SK-N-SH treated with all-trans-retinoic acid at 6 μM for 48 hours (cell line): ENCODE measurements at regions not wholly inside any gene's neighbourhood (a gene's known extent, or its start where the extent isn't known, plus 50 kb on each side); places are given as distances from the start of the nearest gene placed in this dataset.

Experiments
- ATAC-seq: fragments of 200-7000 bp; cut with Tn5 transposase; 3 replicates; pipeline ENCODE4 v1.9.1; 2020; ENCODE audit warnings: mild to moderate bottlenecking, moderate library complexity
- ARNTL ChIP-seq: fragments of 450-650 bp; formaldehyde crosslinking; IDR thresholded peaks from 2 replicates; pipeline ENCODE4 v1.5.0; 2020; ENCODE audit warnings: low read depth, mild to moderate bottlenecking, moderate library complexity, borderline replicate concordance
- BACH2 ChIP-seq: fragments of 250-450 bp; sonication (Bioruptor Pico); IDR thresholded peaks from 2 replicates; pipeline ENCODE4 v1.9.0; 2021; ENCODE audit warnings: mild to moderate bottlenecking, borderline replicate concordance
- CSDC2 ChIP-seq: fragments of 250-450 bp; sonication (Bioruptor Pico); IDR thresholded peaks from 2 replicates; pipeline ENCODE4 v1.5.0; 2020; ENCODE audit warnings: mild to moderate bottlenecking, moderate library complexity
- ESRRG ChIP-seq: fragments of 250-450 bp; sonication (Bioruptor Pico); IDR thresholded peaks from 2 replicates; pipeline ENCODE4 v1.6.1; 2021; ENCODE audit warnings: mild to moderate bottlenecking
- GLIS3 ChIP-seq: fragments of 250-450 bp; sonication (Bioruptor Pico); IDR thresholded peaks from 2 replicates; pipeline ENCODE4 v1.5.0; 2020; ENCODE audit warnings: mild to moderate bottlenecking, moderate library complexity
- ISL1 ChIP-seq: fragments of 250-450 bp; sonication (Bioruptor Pico); IDR thresholded peaks from 2 replicates; pipeline ENCODE4 v2.1.2; 2022; ENCODE audit warnings: mild to moderate bottlenecking, moderate library complexity
- OSR1 ChIP-seq: fragments of 250-450 bp; sonication (Bioruptor Pico); IDR thresholded peaks from 2 replicates; pipeline ENCODE4 v1.8.0; 2022; ENCODE audit warnings: moderate library complexity, mild to moderate bottlenecking, inconsistent platforms
- PPARA ChIP-seq: fragments of 250-450 bp; sonication (Bioruptor Pico); IDR thresholded peaks from 2 replicates; pipeline ENCODE4 v1.5.0; 2020; ENCODE audit warnings: mild to moderate bottlenecking, borderline replicate concordance
- RARB ChIP-seq: fragments of 250-450 bp; sonication (Bioruptor Pico); IDR thresholded peaks from 2 replicates; pipeline ENCODE4 v1.8.0; 2021; ENCODE audit warnings: mild to moderate bottlenecking, moderate library complexity
- SNAI2 ChIP-seq: fragments of 250-450 bp; sonication (Bioruptor Pico); IDR thresholded peaks from 2 replicates; pipeline ENCODE4 v1.5.0; 2020; ENCODE audit warnings: mild to moderate bottlenecking, moderate library complexity
- TCF4 ChIP-seq: fragments of 250-450 bp; sonication (Bioruptor Pico); IDR thresholded peaks from 2 replicates; pipeline ENCODE4 v1.8.0; 2021; ENCODE audit warnings: mild to moderate bottlenecking, moderate library complexity, borderline replicate concordance
- ZFP3 ChIP-seq: fragments of 250-450 bp; sonication (Bioruptor Pico); IDR thresholded peaks from 2 replicates; pipeline ENCODE4 v1.5.0; 2020; ENCODE audit warnings: mild to moderate bottlenecking, moderate library complexity
- ZFP30 ChIP-seq: fragments of 450-650 bp; formaldehyde crosslinking; IDR thresholded peaks from 2 replicates; pipeline ENCODE4 v1.5.0; 2022; ENCODE audit warnings: mild to moderate bottlenecking, moderate library complexity
- ZNF565 ChIP-seq: fragments of 450-650 bp; formaldehyde crosslinking; conservative IDR thresholded peaks from 2 replicates; pipeline ENCODE4 v1.5.0; 2020; ENCODE audit warnings: low read depth, mild to moderate bottlenecking, moderate library complexity
- ZNF70 ChIP-seq: fragments of 450-650 bp; formaldehyde crosslinking; IDR thresholded peaks from 2 replicates; pipeline ENCODE4 v1.5.0; 2020; ENCODE audit warnings: mild to moderate bottlenecking, moderate library complexity
- ZNF8 ChIP-seq: fragments of 450-650 bp; formaldehyde crosslinking; IDR thresholded peaks from 2 replicates; pipeline ENCODE4 v1.5.0; 2020; ENCODE audit warnings: mild to moderate bottlenecking, moderate library complexity
- TF ChIP-seq, protein P1 (sequence below): fragments of 250-450 bp; sonication (Bioruptor Pico); IDR thresholded peaks from 2 replicates; pipeline ENCODE4 v1.8.0; 2020; ENCODE audit warnings: mild to moderate bottlenecking, moderate library complexity, borderline replicate concordance
- TF ChIP-seq, protein P2 (sequence below): fragments of 250-450 bp; sonication (Bioruptor Pico); IDR thresholded peaks from 2 replicates; pipeline ENCODE4 v1.5.0; 2020; ENCODE audit warnings: mild to moderate bottlenecking, moderate library complexity
- TF ChIP-seq, protein P3 (sequence below): fragments of 250-450 bp; sonication (Bioruptor Pico); IDR thresholded peaks from 2 replicates; pipeline ENCODE4 v1.5.1; 2021; ENCODE audit warnings: mild to moderate bottlenecking, moderate library complexity
- TF ChIP-seq, protein P4 (sequence below): fragments of 250-450 bp; sonication (Bioruptor Pico); IDR thresholded peaks from 2 replicates; pipeline ENCODE4 v1.5.1; 2020; ENCODE audit warnings: low read depth, mild to moderate bottlenecking, moderate library complexity
- TF ChIP-seq, protein P5 (sequence below): fragments of 250-450 bp; sonication (Bioruptor Pico); IDR thresholded peaks from 2 replicates; pipeline ENCODE4 v1.8.0; 2021; ENCODE audit warnings: low read depth, mild to moderate bottlenecking, moderate library complexity, borderline replicate concordance

DNA sequence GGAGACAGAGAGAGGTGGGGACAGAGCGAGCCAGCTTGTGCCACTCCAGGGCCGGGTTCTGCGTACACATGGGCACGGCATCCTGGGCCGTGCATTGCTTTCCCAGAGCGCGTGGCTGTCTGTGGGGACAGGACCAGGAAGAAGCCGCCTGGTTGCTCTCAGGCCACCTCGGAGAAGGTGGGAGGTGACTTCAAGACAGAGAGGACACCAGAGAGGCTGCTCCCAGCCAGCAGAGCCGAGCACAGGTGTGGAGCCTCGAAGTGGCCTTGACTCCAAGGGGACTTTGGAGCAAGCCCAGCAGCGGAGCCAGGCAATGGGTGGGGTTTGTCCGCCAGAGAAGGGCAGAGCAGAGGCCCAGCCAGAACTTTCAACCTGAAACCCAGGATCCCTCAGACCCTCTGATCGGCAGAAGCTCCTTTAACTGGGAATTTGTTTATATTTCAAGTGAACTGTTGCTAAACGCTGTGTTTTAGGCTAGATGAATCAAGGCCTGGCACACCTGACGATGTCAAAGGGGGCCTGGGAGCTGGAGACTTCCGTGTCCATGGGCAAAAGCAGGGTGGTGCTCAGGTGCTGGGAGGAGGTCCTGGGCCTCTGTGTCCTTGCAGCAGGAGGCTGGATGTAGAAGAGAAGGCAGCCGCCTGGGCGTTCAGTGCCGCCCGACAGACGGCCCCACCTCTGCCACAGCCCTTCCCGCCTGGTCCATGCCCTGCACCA is 262.1 kb downstream of the DLL1 start:
- ATAC-seq = no peak
- no peak for TF ChIP-seq SNAI2
- TF ChIP-seq, all 23 proteins: peak for 0

DNA sequence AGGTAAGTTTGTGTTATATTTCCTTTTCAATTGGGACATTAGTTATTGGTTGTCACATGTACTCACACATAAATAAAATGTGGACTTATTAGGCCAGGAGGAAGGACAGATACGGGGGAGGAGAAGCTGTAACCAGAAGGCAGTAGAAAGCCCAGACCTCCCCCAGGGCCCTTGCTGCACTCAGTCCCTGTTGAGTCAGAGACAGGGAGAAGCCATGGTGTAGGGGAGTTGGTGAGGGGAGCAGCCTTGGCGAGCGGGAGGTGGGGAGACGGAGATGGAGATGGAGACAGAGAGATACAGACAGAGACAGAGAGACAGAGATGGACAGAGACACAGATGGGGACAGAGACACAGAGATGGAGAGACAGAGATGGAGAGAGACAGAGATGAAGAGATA is 263.2 kb downstream of the DLL1 start:
- no peak for ATAC-seq
- TF ChIP-seq GLIS3 (CRISPR knock-in tag) (no peak), SNAI2 (no peak), PPARA (CRISPR knock-in tag) (no peak), ZNF8 (CRISPR knock-in tag) (no peak), TCF4 (CRISPR knock-in tag) (no peak), OSR1 (no peak), ZNF70 (CRISPR knock-in tag) (no peak), ARNTL (CRISPR knock-in tag) (no peak), CSDC2 (no peak), ZFP3 (CRISPR knock-in tag) (no peak), BACH2 (CRISPR knock-in tag) (no peak), ESRRG (no peak)
- TF ChIP-seq, protein P1, sequence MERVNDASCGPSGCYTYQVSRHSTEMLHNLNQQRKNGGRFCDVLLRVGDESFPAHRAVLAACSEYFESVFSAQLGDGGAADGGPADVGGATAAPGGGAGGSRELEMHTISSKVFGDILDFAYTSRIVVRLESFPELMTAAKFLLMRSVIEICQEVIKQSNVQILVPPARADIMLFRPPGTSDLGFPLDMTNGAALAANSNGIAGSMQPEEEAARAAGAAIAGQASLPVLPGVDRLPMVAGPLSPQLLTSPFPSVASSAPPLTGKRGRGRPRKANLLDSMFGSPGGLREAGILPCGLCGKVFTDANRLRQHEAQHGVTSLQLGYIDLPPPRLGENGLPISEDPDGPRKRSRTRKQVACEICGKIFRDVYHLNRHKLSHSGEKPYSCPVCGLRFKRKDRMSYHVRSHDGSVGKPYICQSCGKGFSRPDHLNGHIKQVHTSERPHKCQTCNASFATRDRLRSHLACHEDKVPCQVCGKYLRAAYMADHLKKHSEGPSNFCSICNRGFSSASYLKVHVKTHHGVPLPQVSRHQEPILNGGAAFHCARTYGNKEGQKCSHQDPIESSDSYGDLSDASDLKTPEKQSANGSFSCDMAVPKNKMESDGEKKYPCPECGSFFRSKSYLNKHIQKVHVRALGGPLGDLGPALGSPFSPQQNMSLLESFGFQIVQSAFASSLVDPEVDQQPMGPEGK (CRISPR knock-in tag) = no peak
- TF ChIP-seq, protein P2, sequence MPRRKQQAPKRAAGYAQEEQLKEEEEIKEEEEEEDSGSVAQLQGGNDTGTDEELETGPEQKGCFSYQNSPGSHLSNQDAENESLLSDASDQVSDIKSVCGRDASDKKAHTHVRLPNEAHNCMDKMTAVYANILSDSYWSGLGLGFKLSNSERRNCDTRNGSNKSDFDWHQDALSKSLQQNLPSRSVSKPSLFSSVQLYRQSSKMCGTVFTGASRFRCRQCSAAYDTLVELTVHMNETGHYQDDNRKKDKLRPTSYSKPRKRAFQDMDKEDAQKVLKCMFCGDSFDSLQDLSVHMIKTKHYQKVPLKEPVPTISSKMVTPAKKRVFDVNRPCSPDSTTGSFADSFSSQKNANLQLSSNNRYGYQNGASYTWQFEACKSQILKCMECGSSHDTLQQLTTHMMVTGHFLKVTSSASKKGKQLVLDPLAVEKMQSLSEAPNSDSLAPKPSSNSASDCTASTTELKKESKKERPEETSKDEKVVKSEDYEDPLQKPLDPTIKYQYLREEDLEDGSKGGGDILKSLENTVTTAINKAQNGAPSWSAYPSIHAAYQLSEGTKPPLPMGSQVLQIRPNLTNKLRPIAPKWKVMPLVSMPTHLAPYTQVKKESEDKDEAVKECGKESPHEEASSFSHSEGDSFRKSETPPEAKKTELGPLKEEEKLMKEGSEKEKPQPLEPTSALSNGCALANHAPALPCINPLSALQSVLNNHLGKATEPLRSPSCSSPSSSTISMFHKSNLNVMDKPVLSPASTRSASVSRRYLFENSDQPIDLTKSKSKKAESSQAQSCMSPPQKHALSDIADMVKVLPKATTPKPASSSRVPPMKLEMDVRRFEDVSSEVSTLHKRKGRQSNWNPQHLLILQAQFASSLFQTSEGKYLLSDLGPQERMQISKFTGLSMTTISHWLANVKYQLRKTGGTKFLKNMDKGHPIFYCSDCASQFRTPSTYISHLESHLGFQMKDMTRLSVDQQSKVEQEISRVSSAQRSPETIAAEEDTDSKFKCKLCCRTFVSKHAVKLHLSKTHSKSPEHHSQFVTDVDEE (CRISPR knock-in tag) = no peak
- TF ChIP-seq, protein P3, sequence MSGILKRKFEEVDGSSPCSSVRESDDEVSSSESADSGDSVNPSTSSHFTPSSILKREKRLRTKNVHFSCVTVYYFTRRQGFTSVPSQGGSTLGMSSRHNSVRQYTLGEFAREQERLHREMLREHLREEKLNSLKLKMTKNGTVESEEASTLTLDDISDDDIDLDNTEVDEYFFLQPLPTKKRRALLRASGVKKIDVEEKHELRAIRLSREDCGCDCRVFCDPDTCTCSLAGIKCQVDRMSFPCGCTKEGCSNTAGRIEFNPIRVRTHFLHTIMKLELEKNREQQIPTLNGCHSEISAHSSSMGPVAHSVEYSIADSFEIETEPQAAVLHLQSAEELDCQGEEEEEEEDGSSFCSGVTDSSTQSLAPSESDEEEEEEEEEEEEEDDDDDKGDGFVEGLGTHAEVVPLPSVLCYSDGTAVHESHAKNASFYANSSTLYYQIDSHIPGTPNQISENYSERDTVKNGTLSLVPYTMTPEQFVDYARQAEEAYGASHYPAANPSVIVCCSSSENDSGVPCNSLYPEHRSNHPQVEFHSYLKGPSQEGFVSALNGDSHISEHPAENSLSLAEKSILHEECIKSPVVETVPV (CRISPR knock-in tag) = no peak
- TF ChIP-seq, protein P4, sequence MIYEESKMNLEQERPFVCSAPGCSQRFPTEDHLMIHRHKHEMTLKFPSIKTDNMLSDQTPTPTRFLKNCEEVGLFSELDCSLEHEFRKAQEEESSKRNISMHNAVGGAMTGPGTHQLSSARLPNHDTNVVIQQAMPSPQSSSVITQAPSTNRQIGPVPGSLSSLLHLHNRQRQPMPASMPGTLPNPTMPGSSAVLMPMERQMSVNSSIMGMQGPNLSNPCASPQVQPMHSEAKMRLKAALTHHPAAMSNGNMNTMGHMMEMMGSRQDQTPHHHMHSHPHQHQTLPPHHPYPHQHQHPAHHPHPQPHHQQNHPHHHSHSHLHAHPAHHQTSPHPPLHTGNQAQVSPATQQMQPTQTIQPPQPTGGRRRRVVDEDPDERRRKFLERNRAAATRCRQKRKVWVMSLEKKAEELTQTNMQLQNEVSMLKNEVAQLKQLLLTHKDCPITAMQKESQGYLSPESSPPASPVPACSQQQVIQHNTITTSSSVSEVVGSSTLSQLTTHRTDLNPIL (CRISPR knock-in tag) = no peak

DNA sequence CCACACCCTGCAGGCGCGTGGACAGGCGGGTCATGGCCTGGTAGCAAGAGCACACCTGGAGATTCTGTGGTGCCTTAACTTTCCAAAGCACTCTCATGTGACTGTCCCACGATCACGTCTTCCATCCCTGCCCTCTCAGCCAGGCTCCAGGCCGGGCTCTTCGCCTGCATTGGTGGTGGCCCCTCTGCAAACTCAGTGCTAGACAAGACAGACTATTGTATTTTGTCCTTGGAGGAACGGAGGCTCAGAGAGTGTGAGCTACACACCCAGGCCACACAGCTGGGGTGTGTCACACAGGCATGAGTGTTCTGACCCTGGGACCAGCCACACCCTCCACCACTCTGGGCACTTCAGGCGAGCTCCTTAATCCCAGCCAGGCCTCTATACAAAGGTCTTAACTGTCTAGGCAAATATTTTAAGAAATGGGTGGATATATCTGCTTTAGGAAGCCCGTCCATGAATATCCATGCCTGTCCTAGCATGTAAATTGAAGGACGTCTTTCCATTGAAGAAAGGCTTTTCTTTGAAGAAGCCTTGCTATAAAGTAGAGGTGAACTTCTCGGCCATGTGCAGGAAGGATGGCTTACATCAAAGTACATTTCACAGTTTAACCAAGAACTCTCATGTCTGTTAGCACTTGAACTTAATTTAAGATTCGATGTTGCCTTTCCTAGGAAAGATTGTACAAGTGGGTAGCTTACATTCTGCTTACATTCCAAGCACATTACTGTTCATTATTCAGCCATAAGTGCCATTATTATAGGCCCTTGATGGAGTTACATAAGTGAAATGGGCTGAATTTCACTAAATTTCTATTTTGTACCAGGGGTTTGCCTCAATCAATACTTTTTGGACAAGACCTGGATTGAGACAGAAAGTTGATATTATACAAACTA is 263.9 kb downstream of the DLL1 start:
- no peak for TF ChIP-seq ESRRG
- TF ChIP-seq ZFP30 (CRISPR knock-in tag) = no peak
- TF ChIP-seq, protein P2 (CRISPR knock-in tag) = no peak
- TF ChIP-seq OSR1 = no peak
- TF ChIP-seq TCF4 (CRISPR knock-in tag) = no peak
- no peak for TF ChIP-seq ZNF565
- no peak for TF ChIP-seq ISL1 (CRISPR knock-in tag)
- TF ChIP-seq, protein P5, sequence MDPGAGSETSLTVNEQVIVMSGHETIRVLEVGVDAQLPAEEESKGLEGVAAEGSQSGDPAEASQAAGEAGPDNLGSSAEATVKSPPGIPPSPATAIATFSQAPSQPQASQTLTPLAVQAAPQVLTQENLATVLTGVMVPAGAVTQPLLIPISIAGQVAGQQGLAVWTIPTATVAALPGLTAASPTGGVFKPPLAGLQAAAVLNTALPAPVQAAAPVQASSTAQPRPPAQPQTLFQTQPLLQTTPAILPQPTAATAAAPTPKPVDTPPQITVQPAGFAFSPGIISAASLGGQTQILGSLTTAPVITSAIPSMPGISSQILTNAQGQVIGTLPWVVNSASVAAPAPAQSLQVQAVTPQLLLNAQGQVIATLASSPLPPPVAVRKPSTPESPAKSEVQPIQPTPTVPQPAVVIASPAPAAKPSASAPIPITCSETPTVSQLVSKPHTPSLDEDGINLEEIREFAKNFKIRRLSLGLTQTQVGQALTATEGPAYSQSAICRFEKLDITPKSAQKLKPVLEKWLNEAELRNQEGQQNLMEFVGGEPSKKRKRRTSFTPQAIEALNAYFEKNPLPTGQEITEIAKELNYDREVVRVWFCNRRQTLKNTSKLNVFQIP = no peak
- TF ChIP-seq CSDC2 = no peak
- no peak for TF ChIP-seq RARB (CRISPR knock-in tag)
- no peak for TF ChIP-seq ZFP3 (CRISPR knock-in tag)
- TF ChIP-seq GLIS3 (CRISPR knock-in tag) = no peak
- no peak for TF ChIP-seq ARNTL (CRISPR knock-in tag)
- TF ChIP-seq, protein P4 (CRISPR knock-in tag) = no peak
- no peak for ATAC-seq
